ENCODE measurements at regions not wholly inside any gene's neighbourhood (a gene's known extent, or its start where the extent isn't known, plus 50 kb on each side); places are given as distances from the start of the nearest gene placed in this dataset.

- TF ChIP-seq CTCF (conservative IDR thresholded peaks at IDR 0.05) (no peak), EZH2 (IDR thresholded peaks at IDR 0.05; ENCODE audit: low read depth) (no peak)
Observed at GRCh38 chr13:108126056-108126455, 89.3 kb downstream of the LIG4 start.
